Spleen (tissue), 7 donors: ENCODE measurements at regions not wholly inside any gene's neighbourhood (a gene's known extent, or its start where the extent isn't known, plus 50 kb on each side); places are given as distances from the start of the nearest gene placed in this dataset.

Source experiments
- POLR2A ChIP-seq, 3 donors: fragments of 450-650 bp; IDR thresholded peaks; one replicate each; pipeline ENCODE4 v1.5.1; 2017; ENCODE audit warnings: antibody characterized with exemption in 3 of 3, mild to moderate bottlenecking in 1 of 3
- POLR2AphosphoS5 ChIP-seq, 3 donors: sonication (generic); formaldehyde crosslinking; IDR thresholded peaks; one replicate each; pipeline ENCODE4 v1.5.1; 2017; ENCODE audit warnings: antibody characterized with exemption in 3 of 3
- TF ChIP-seq, protein P1 (sequence below), 11 experiments: fragments of 200-600 bp in 7 of 11; fragments of 450-650 bp in 4 of 11; sonication (generic) in 4 of 11; IDR thresholded peaks in 8 of 11; conservative IDR thresholded peaks in 3 of 11; 1 replicate in 7 of 11; 2 replicates in 4 of 11; pipeline versions ENCODE4 v1.4.0 to v1.8.0; 2016 to 2021; ENCODE audit warnings: antibody characterized with exemption in 11 of 11, inconsistent platforms in 4 of 11, mild to moderate bottlenecking in 1 of 11
- donor health status: DM: no; HTN: no; CAD: no; lungs with moderate emphysema.
- donor health status: DM: no; HTN: no; CAD: no.
- donor health status: DM: no; HTN: no; CAD: no.

DNA sequence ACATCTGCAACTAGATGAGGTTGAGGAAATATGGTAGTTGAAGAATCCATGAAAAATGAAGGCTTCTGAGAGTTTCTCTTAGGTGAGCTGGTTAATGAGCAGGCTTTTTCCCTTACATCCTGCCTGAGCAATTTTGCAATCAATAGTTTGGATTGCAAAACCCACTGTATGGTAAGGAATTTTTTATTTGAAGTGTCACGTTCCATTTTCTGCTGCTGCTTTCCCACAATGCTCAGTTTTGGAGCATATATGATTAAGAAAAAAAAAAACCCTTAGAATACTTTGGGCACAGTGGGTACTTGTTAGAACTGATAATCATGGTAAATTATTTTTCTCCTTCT lies 144.2 kb downstream of the PCSK1 start:
- TF ChIP-seq, protein P1, sequence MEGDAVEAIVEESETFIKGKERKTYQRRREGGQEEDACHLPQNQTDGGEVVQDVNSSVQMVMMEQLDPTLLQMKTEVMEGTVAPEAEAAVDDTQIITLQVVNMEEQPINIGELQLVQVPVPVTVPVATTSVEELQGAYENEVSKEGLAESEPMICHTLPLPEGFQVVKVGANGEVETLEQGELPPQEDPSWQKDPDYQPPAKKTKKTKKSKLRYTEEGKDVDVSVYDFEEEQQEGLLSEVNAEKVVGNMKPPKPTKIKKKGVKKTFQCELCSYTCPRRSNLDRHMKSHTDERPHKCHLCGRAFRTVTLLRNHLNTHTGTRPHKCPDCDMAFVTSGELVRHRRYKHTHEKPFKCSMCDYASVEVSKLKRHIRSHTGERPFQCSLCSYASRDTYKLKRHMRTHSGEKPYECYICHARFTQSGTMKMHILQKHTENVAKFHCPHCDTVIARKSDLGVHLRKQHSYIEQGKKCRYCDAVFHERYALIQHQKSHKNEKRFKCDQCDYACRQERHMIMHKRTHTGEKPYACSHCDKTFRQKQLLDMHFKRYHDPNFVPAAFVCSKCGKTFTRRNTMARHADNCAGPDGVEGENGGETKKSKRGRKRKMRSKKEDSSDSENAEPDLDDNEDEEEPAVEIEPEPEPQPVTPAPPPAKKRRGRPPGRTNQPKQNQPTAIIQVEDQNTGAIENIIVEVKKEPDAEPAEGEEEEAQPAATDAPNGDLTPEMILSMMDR (IDR thresholded peaks at IDR 0.05 in 8 of 11, conservative IDR thresholded peaks at IDR 0.05 in 3 of 11): no peak
- TF ChIP-seq POLR2AphosphoS5 (IDR thresholded peaks at IDR 0.05) (no peak), POLR2A (IDR thresholded peaks at IDR 0.05) (no peak)
